DND-41 (cell line): ENCODE measurements at regions not wholly inside any gene's neighbourhood (a gene's known extent, or its start where the extent isn't known, plus 50 kb on each side); places are given as distances from the start of the nearest gene placed in this dataset.

Source experiments
- ATAC-seq: fragments of 200-7000 bp; cut with Tn5 transposase; 3 replicates; pipeline ENCODE4 v1.9.1; 2021; ENCODE audit warnings: low read depth; ENCODE audit not compliant: insufficient read depth
- DNase-seq: peaks from one replicate; pipeline ENCODE4 v3.0.0-alpha.2; 2020
- H2AFZ ChIP-seq: 2 replicates; pipeline ENCODE4 v1.6.0; 2012; ENCODE audit warnings: low read depth, low read length
- H3K27ac ChIP-seq: 2 replicates; pipeline ENCODE4 v1.5.1; 2012; ENCODE audit warnings: low read length, inconsistent platforms
- H3K27me3 ChIP-seq: fragments of 200-600 bp; sonication (generic); 2 replicates; pipeline ENCODE4 v1.6.0; 2012; ENCODE audit warnings: low read length, mild to moderate bottlenecking, inconsistent platforms; ENCODE audit not compliant: insufficient read depth, poor library complexity
- H3K36me3 ChIP-seq: 2 replicates; pipeline ENCODE4 v1.5.1; 2012; ENCODE audit warnings: low read length, inconsistent platforms; ENCODE audit not compliant: insufficient read depth
- H3K4me1 ChIP-seq: 2 replicates; pipeline ENCODE4 v1.5.1; 2012; ENCODE audit warnings: mild to moderate bottlenecking, low read length; ENCODE audit not compliant: insufficient read depth
- H3K4me2 ChIP-seq: 2 replicates; pipeline ENCODE4 v1.6.0; 2012; ENCODE audit warnings: mild to moderate bottlenecking, moderate library complexity, low read length, inconsistent platforms; ENCODE audit not compliant: insufficient read depth
- H3K4me3 ChIP-seq, 2 experiments: fragments of 200-600 bp in 1 of 2; shearing (Covaris generic) in 1 of 2; 2 replicates each; pipeline ENCODE4 v1.5.1; 2012 to 2016; ENCODE audit warnings: inconsistent platforms in 2 of 2, low read length in 2 of 2, mild to moderate bottlenecking in 2 of 2, low read depth in 1 of 2, moderate library complexity in 1 of 2
- H3K79me2 ChIP-seq: 2 replicates; pipeline ENCODE4 v1.6.0; 2012; ENCODE audit warnings: low read length, inconsistent platforms; ENCODE audit not compliant: insufficient read depth
- H3K9ac ChIP-seq: 2 replicates; pipeline ENCODE4 v1.6.0; 2012; ENCODE audit warnings: low read depth, mild to moderate bottlenecking, inconsistent platforms, low read length, moderate library complexity
- H3K9me3 ChIP-seq: 2 replicates; pipeline ENCODE4 v1.5.1; 2012; ENCODE audit warnings: low read length, moderate library complexity, mild to moderate bottlenecking, inconsistent platforms; ENCODE audit not compliant: insufficient read depth, severe bottlenecking
- H4K20me1 ChIP-seq: 2 replicates; pipeline ENCODE4 v1.6.0; 2012; ENCODE audit warnings: low read length; ENCODE audit not compliant: insufficient read depth
- CTCF ChIP-seq: IDR thresholded peaks from 2 replicates; pipeline ENCODE4 v1.5.1; 2012; ENCODE audit warnings: borderline replicate concordance, low read length, moderate library complexity, mild to moderate bottlenecking; ENCODE audit not compliant: poor library complexity, severe bottlenecking; ENCODE audit errors: extremely low read depth
- EZH2 ChIP-seq: IDR thresholded peaks from 3 replicates; pipeline ENCODE4 v1.6.1; 2012; ENCODE audit warnings: borderline replicate concordance, low read depth, mild to moderate bottlenecking, moderate library complexity, low read length, inconsistent platforms; ENCODE audit not compliant: severe bottlenecking

DNA sequence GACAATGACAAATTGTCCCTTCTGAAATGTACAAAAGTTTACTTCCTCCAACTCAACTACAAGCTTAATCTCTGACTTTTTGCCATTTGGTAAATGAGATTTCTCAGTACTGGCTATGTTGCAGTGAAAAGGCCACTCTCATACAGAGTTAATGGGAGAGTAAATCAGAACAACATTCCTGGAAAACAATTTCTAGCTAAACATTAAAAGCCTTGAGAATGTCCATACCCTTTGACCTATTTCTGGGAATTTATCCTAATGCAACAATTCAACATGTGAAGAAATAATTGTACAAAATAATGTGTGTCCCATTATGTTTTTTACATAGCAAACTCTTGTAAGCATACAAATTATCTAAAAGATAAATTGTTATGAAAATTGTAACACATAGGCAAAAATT, 56.3 kb upstream of the SPEF2 start:
- DNase-seq (no peak), ATAC-seq (no peak)
- H3K36me3 ChIP-seq: no peaks in the 10 kb centered on the region
- H3K79me2 ChIP-seq: no peaks in the 10 kb centered on the region
- H3K4me1 ChIP-seq: no peaks in the 10 kb centered on the region
- H3K4me3 ChIP-seq: no peak overlapping the region
- H3K4me2 ChIP-seq: no peak overlapping the region
- no peak overlapping the region for H3K9ac ChIP-seq
- H3K27ac ChIP-seq: no peak overlapping the region
- H2AFZ ChIP-seq: no peak overlapping the region
- no peaks in the 10 kb centered on the region for H4K20me1 ChIP-seq
- H3K27me3 ChIP-seq: no peaks in the 10 kb centered on the region
- H3K9me3 ChIP-seq: peaks cover 39% of the 10 kb centered on the region
- TF ChIP-seq EZH2: no peak
- no peak for TF ChIP-seq CTCF

DNA sequence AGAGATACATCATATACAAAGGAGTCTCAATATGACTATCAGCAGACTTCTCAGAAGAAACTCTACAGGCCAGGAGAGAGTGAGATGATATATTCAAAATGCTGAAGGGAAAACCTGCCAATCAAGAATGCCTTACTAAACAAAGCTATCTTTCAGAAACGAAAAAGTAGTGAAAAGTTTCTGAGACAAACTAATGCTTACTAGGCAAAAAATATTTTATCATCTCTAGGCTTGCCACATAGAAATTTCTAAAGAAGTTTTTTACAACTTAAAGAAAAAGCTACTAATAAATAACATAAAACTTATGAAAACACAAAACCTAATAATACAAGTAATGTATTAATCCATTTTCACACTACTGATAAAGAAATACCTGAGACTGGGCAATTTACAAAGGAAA, 59.9 kb upstream of the SPEF2 start:
- no peak for DNase-seq

GRCh38 chr5:35557199-35557598, 60.5 kb upstream of the SPEF2 start:
- Histone ChIP-seq H3K36me3 (no peaks in the 10 kb centered on the region), H3K4me3 (no peak overlapping the region), H3K79me2 (no peaks in the 10 kb centered on the region), H3K27me3 (no peaks in the 10 kb centered on the region), H4K20me1 (no peaks in the 10 kb centered on the region), H3K27ac (no peak overlapping the region), H2AFZ (no peak overlapping the region), H3K4me1 (no peaks in the 10 kb centered on the region), H3K4me2 (no peak overlapping the region), H3K9me3 (peaks cover 21% of the 10 kb centered on the region), H3K9ac (no peak overlapping the region)
- ATAC-seq: no peak
- TF ChIP-seq EZH2 (no peak), CTCF (no peak)
- DNase-seq: no peak

More for the DNA sequence above, 59.9 kb upstream of the SPEF2 start:
- Histone ChIP-seq H3K9ac (no peak overlapping the region), H3K9me3 (peaks cover 22% of the 10 kb centered on the region), H2AFZ (no peak overlapping the region), H3K27me3 (no peaks in the 10 kb centered on the region), H3K79me2 (no peaks in the 10 kb centered on the region), H3K4me2 (no peak overlapping the region), H4K20me1 (no peaks in the 10 kb centered on the region), H3K4me3 (no peak overlapping the region), H3K4me1 (no peaks in the 10 kb centered on the region), H3K36me3 (no peaks in the 10 kb centered on the region), H3K27ac (no peak overlapping the region)
- TF ChIP-seq EZH2 (no peak), CTCF (no peak)
- no peak for ATAC-seq

GRCh38 chr5:35554016-35554415, 63.6 kb upstream of the SPEF2 start:
- H3K4me3 ChIP-seq: no peak overlapping the region
- H3K79me2 ChIP-seq: no peaks in the 10 kb centered on the region
- H3K9ac ChIP-seq: no peak overlapping the region
- ATAC-seq: no peak
- no peak for DNase-seq
- H3K27me3 ChIP-seq: no peaks in the 10 kb centered on the region
- no peaks in the 10 kb centered on the region for H3K4me1 ChIP-seq
- H3K9me3 ChIP-seq: peaks cover 19% of the 10 kb centered on the region
- no peak overlapping the region for H3K4me2 ChIP-seq
- no peaks in the 10 kb centered on the region for H4K20me1 ChIP-seq
- H3K36me3 ChIP-seq: no peaks in the 10 kb centered on the region
- no peak overlapping the region for H3K27ac ChIP-seq
- no peak overlapping the region for H2AFZ ChIP-seq
- no peak for TF ChIP-seq CTCF
- no peak for TF ChIP-seq EZH2
